HG02884 (cell line): ENCODE measurements at regions not wholly inside any gene's neighbourhood (a gene's known extent, or its start where the extent isn't known, plus 50 kb on each side); places are given as distances from the start of the nearest gene placed in this dataset.
A peak's percentile ranks its signal among the peaks of the same experiment; 100 is the strongest.
"Not testable (repeated sequence)": the region's sequence is repeated elsewhere in the genome, so short reads cannot be mapped to it uniquely, and the experiment has no call there.

Source experiments
- ATAC-seq: cut with Tn5 transposase; IDR thresholded peaks from one replicate; pipeline ENCODE4 v1.9.1; 2021; ENCODE audit warnings: mild to moderate bottlenecking, moderate library complexity; ENCODE audit not compliant: unreplicated experiment

GRCh38 chrX:45842207-45842925 lies 641.7 kb upstream of the DIPK2B start:
- ATAC-seq = no peak

- no peak for ATAC-seq
These were observed 639.8 kb upstream of the DIPK2B start for GRCh38 chrX:45840411-45840950.

- ATAC-seq = no peak
These were observed 629.7 kb upstream of the DIPK2B start for GRCh38 chrX:45830343-45830742.

- no peak for ATAC-seq
These were observed 623.8 kb upstream of the DIPK2B start for GRCh38 chrX:45824471-45824870.

GRCh38 chrX:45823536-45823935 lies 622.9 kb upstream of the DIPK2B start:
- ATAC-seq = no peak

GRCh38 chrX:45822124-45822523 lies 621.4 kb upstream of the DIPK2B start:
- no peak for ATAC-seq

GRCh38 chrX:45818913-45819312 lies 618.2 kb upstream of the DIPK2B start:
- ATAC-seq = no peak

GRCh38 chrX:45815441-45815840 lies 614.8 kb upstream of the DIPK2B start:
- no peak for ATAC-seq

GRCh38 chrX:45811326-45811725 lies 610.6 kb upstream of the DIPK2B start:
- no peak for ATAC-seq

GRCh38 chrX:45807572-45808425 lies 607.1 kb upstream of the DIPK2B start:
- ATAC-seq = no peak

- ATAC-seq = peak; percentile 73
These were observed 605.9 kb upstream of the DIPK2B start for GRCh38 chrX:45806410-45807121.

- ATAC-seq = no peak
These were observed 603.6 kb upstream of the DIPK2B start for GRCh38 chrX:45804276-45804675.

GRCh38 chrX:45803383-45803921 lies 602.8 kb upstream of the DIPK2B start:
- no peak for ATAC-seq

- peak; percentile 62 for ATAC-seq
These were observed 600.9 kb upstream of the DIPK2B start for GRCh38 chrX:45801554-45801953.

GRCh38 chrX:45800746-45801453 lies 600.2 kb upstream of the DIPK2B start:
- ATAC-seq = not testable (repeated sequence)

GRCh38 chrX:45799576-45799975 lies 598.9 kb upstream of the DIPK2B start:
- no peak for ATAC-seq

- no peak for ATAC-seq
These were observed 594.9 kb upstream of the DIPK2B start for GRCh38 chrX:45795546-45795945.

GRCh38 chrX:45794995-45795337 lies 594.3 kb upstream of the DIPK2B start:
- ATAC-seq = no peak

GRCh38 chrX:45794323-45794994 lies 593.8 kb upstream of the DIPK2B start:
- no peak for ATAC-seq

- ATAC-seq = no peak
These were observed 588.3 kb upstream of the DIPK2B start for GRCh38 chrX:45788941-45789348.
